K562 (cell line): ENCODE measurements at regions not wholly inside any gene's neighbourhood (a gene's known extent, or its start where the extent isn't known, plus 50 kb on each side); places are given as distances from the start of the nearest gene placed in this dataset.
A peak's percentile ranks its signal among the peaks of the same experiment; 100 is the strongest.

Experiments used
- HDAC1 ChIP-seq, 2 experiments: fragments of 450-650 bp; IDR thresholded peaks; 2 replicates each; pipeline ENCODE4 v1.6.1; 2016 to 2017; ENCODE audit warnings: inconsistent platforms in 1 of 2, mild to moderate bottlenecking in 1 of 2, moderate library complexity in 1 of 2
- HINFP ChIP-seq: fragments of 450-650 bp; conservative IDR thresholded peaks from 2 replicates; pipeline ENCODE4 v1.6.1; 2016; ENCODE audit warnings: missing genetic modification characterization, low read depth, mild to moderate bottlenecking, control low read depth, missing compliant biosample characterization
- MEIS2 ChIP-seq: fragments of 450-650 bp; IDR thresholded peaks from 2 replicates; pipeline ENCODE4 v1.6.1; 2014; ENCODE audit warnings: mild to moderate bottlenecking; ENCODE audit not compliant: partially characterized antibody
- PHF20 ChIP-seq: fragments of 450-650 bp; IDR thresholded peaks from 2 replicates; pipeline ENCODE4 v1.6.1; 2018; ENCODE audit not compliant: partially characterized antibody
- ZBTB40 ChIP-seq, 2 experiments: fragments of 450-650 bp in 1 of 2; sonication (generic) in 1 of 2; formaldehyde crosslinking in 1 of 2; IDR thresholded peaks; 2 replicates each; pipeline versions ENCODE4 v1.7.1 to v1.9.0; 2016 to 2022; ENCODE audit warnings: inconsistent platforms in 1 of 2, mild to moderate bottlenecking in 1 of 2, missing genetic modification reagents in 1 of 2
- ZC3H4 ChIP-seq: sonication (generic); formaldehyde crosslinking; IDR thresholded peaks from 2 replicates; pipeline ENCODE4 v1.9.0; 2021; ENCODE audit warnings: missing genetic modification reagents, borderline replicate concordance

GRCh38 chr12:124676714-124677462 lies 109.5 kb upstream of the NCOR2 start (continued):
- TF ChIP-seq ZBTB40 (IDR thresholded peaks at IDR 0.05) (no peak), ZBTB40 (CRISPR knock-in tag; IDR thresholded peaks at IDR 0.05) (0 out of 2 replicates have a peak, but pooled peaks have one; percentile 16), PHF20 (peak; percentile 62), MEIS2 (no peak), HINFP (tag) (no peak), HDAC1 (IDR thresholded peaks at IDR 0.05) (0 out of 4 replicates have a peak, but pooled peaks of 1 of the 2 experiments have one; percentile 17), ZC3H4 (peak; percentile 44)
